Stimulated activated naive CD8-positive, alpha-beta T cell treated with anti-CD3 and anti-CD28 coated beads, Interleukin-15, Interleukin-2, amounts not matched to agents 100 ng/mL and 50 ng/mL, for 24 hours (primary cell): ENCODE measurements at regions not wholly inside any gene's neighbourhood (a gene's known extent, or its start where the extent isn't known, plus 50 kb on each side); places are given as distances from the start of the nearest gene placed in this dataset.

ENCODE experiments used
- H3K27ac Mint-ChIP-seq: one replicate; pipeline ENCODE4 v1.8.0; 2021; ENCODE audit warnings: mild to moderate bottlenecking, mixed read lengths
- H3K27me3 Mint-ChIP-seq: one replicate; pipeline ENCODE4 v1.8.0; 2021; ENCODE audit warnings: mixed read lengths
- H3K36me3 Mint-ChIP-seq: one replicate; pipeline ENCODE4 v1.8.0; 2021; ENCODE audit warnings: low read depth, mixed read lengths
- H3K4me1 Mint-ChIP-seq: one replicate; pipeline ENCODE4 v1.8.0; 2021; ENCODE audit warnings: low read depth, mixed read lengths
- H3K4me3 Mint-ChIP-seq: one replicate; pipeline ENCODE4 v1.8.0; 2021; ENCODE audit warnings: mild to moderate bottlenecking, mixed read lengths
- H3K9me3 Mint-ChIP-seq: one replicate; pipeline ENCODE4 v1.8.0; 2021; ENCODE audit warnings: mixed read lengths

- Mint-ChIP-seq H3K4me3 (no peak overlapping the region), H3K9me3 (no peaks in the 10 kb centered on the region), H3K27me3 (peaks cover 48% of the 10 kb centered on the region), H3K36me3 (no peaks in the 10 kb centered on the region), H3K4me1 (no peaks in the 10 kb centered on the region), H3K27ac (no peak overlapping the region)
Observed at GRCh38 chr1:30645807-30646206, 77.6 kb downstream of the MATN1 start.

GRCh38 chr1:30642391-30643120 lies 80.8 kb downstream of the MATN1 start:
- Mint-ChIP-seq H3K27ac (no peak overlapping the region), H3K36me3 (no peaks in the 10 kb centered on the region), H3K4me1 (no peaks in the 10 kb centered on the region), H3K27me3 (peaks cover 26% of the 10 kb centered on the region), H3K9me3 (no peaks in the 10 kb centered on the region), H3K4me3 (no peak overlapping the region)

- Mint-ChIP-seq H3K9me3 (no peaks in the 10 kb centered on the region), H3K4me1 (no peaks in the 10 kb centered on the region), H3K27ac (no peak overlapping the region), H3K4me3 (no peak overlapping the region), H3K36me3 (no peaks in the 10 kb centered on the region), H3K27me3 (peaks cover 26% of the 10 kb centered on the region)
Observed at GRCh38 chr1:30641572-30642353, 81.6 kb downstream of the MATN1 start.

- no peak overlapping the region for H3K27ac Mint-ChIP-seq
- H3K36me3 Mint-ChIP-seq: no peaks in the 10 kb centered on the region
- no peaks in the 10 kb centered on the region for H3K9me3 Mint-ChIP-seq
- H3K27me3 Mint-ChIP-seq: peaks cover 12% of the 10 kb centered on the region
- H3K4me1 Mint-ChIP-seq: no peaks in the 10 kb centered on the region
- no peak overlapping the region for H3K4me3 Mint-ChIP-seq
Observed at GRCh38 chr1:30639881-30640452, 83.4 kb downstream of the MATN1 start.

GRCh38 chr1:30638811-30639210 lies 84.6 kb downstream of the MATN1 start:
- H3K4me3 Mint-ChIP-seq: no peak overlapping the region
- no peaks in the 10 kb centered on the region for H3K4me1 Mint-ChIP-seq
- no peaks in the 10 kb centered on the region for H3K36me3 Mint-ChIP-seq
- no peak overlapping the region for H3K27ac Mint-ChIP-seq
- H3K9me3 Mint-ChIP-seq: no peaks in the 10 kb centered on the region
- H3K27me3 Mint-ChIP-seq: peaks cover 7% of the 10 kb centered on the region

GRCh38 chr1:30638086-30638485 lies 85.3 kb downstream of the MATN1 start:
- Mint-ChIP-seq H3K27ac (no peak overlapping the region), H3K36me3 (no peaks in the 10 kb centered on the region), H3K4me3 (no peak overlapping the region), H3K27me3 (peaks cover 2% of the 10 kb centered on the region), H3K9me3 (no peaks in the 10 kb centered on the region), H3K4me1 (no peaks in the 10 kb centered on the region)

- H3K27ac Mint-ChIP-seq: no peak overlapping the region
- no peaks in the 10 kb centered on the region for H3K9me3 Mint-ChIP-seq
- H3K36me3 Mint-ChIP-seq: no peaks in the 10 kb centered on the region
- peaks cover 4% of the 10 kb centered on the region for H3K27me3 Mint-ChIP-seq
- H3K4me1 Mint-ChIP-seq: no peaks in the 10 kb centered on the region
- no peak overlapping the region for H3K4me3 Mint-ChIP-seq
Observed at GRCh38 chr1:30637183-30637980, 86.0 kb downstream of the MATN1 start.

- no peaks in the 10 kb centered on the region for H3K36me3 Mint-ChIP-seq
- no peaks in the 10 kb centered on the region for H3K4me1 Mint-ChIP-seq
- H3K27ac Mint-ChIP-seq: no peak overlapping the region
- H3K27me3 Mint-ChIP-seq: peaks cover 4% of the 10 kb centered on the region
- no peak overlapping the region for H3K4me3 Mint-ChIP-seq
- H3K9me3 Mint-ChIP-seq: no peaks in the 10 kb centered on the region
Observed at GRCh38 chr1:30636621-30637020, 86.8 kb downstream of the MATN1 start.

- Mint-ChIP-seq H3K27ac (no peak overlapping the region), H3K9me3 (no peaks in the 10 kb centered on the region), H3K27me3 (peaks cover 4% of the 10 kb centered on the region), H3K36me3 (no peaks in the 10 kb centered on the region), H3K4me3 (no peak overlapping the region), H3K4me1 (no peaks in the 10 kb centered on the region)
Observed at GRCh38 chr1:30635391-30635975, 87.9 kb downstream of the MATN1 start.

GRCh38 chr1:30634507-30634906 lies 88.9 kb downstream of the MATN1 start:
- no peaks in the 10 kb centered on the region for H3K36me3 Mint-ChIP-seq
- no peak overlapping the region for H3K4me3 Mint-ChIP-seq
- no peaks in the 10 kb centered on the region for H3K4me1 Mint-ChIP-seq
- H3K27me3 Mint-ChIP-seq: peaks cover 4% of the 10 kb centered on the region
- no peak overlapping the region for H3K27ac Mint-ChIP-seq
- no peaks in the 10 kb centered on the region for H3K9me3 Mint-ChIP-seq

GRCh38 chr1:30633294-30633693 lies 90.1 kb downstream of the MATN1 start:
- Mint-ChIP-seq H3K9me3 (no peaks in the 10 kb centered on the region), H3K4me1 (no peaks in the 10 kb centered on the region), H3K27me3 (peaks cover 13% of the 10 kb centered on the region), H3K36me3 (no peaks in the 10 kb centered on the region), H3K4me3 (no peak overlapping the region), H3K27ac (no peak overlapping the region)

- H3K4me3 Mint-ChIP-seq: no peak overlapping the region
- no peak overlapping the region for H3K27ac Mint-ChIP-seq
- no peaks in the 10 kb centered on the region for H3K4me1 Mint-ChIP-seq
- peaks cover 4% of the 10 kb centered on the region for H3K9me3 Mint-ChIP-seq
- peaks cover 19% of the 10 kb centered on the region for H3K27me3 Mint-ChIP-seq
- no peaks in the 10 kb centered on the region for H3K36me3 Mint-ChIP-seq
Observed at GRCh38 chr1:30632481-30632880, 90.9 kb downstream of the MATN1 start.

- Mint-ChIP-seq H3K36me3 (no peaks in the 10 kb centered on the region), H3K27me3 (peaks cover 24% of the 10 kb centered on the region), H3K4me3 (no peak overlapping the region), H3K4me1 (no peaks in the 10 kb centered on the region), H3K27ac (no peak overlapping the region), H3K9me3 (peaks cover 10% of the 10 kb centered on the region)
Observed at GRCh38 chr1:30631700-30632099, 91.7 kb downstream of the MATN1 start.

GRCh38 chr1:30629501-30629900 lies 93.9 kb downstream of the MATN1 start:
- Mint-ChIP-seq H3K4me1 (no peaks in the 10 kb centered on the region), H3K27me3 (peaks cover 30% of the 10 kb centered on the region), H3K27ac (no peak overlapping the region), H3K9me3 (peaks cover 15% of the 10 kb centered on the region), H3K36me3 (no peaks in the 10 kb centered on the region), H3K4me3 (no peak overlapping the region)
